ENCODE measurements at regions not wholly inside any gene's neighbourhood (a gene's known extent, or its start where the extent isn't known, plus 50 kb on each side); places are given as distances from the start of the nearest gene placed in this dataset.
"Not testable (repeated sequence)": the region's sequence is repeated elsewhere in the genome, so short reads cannot be mapped to it uniquely, and the experiment has no call there.

DNA sequence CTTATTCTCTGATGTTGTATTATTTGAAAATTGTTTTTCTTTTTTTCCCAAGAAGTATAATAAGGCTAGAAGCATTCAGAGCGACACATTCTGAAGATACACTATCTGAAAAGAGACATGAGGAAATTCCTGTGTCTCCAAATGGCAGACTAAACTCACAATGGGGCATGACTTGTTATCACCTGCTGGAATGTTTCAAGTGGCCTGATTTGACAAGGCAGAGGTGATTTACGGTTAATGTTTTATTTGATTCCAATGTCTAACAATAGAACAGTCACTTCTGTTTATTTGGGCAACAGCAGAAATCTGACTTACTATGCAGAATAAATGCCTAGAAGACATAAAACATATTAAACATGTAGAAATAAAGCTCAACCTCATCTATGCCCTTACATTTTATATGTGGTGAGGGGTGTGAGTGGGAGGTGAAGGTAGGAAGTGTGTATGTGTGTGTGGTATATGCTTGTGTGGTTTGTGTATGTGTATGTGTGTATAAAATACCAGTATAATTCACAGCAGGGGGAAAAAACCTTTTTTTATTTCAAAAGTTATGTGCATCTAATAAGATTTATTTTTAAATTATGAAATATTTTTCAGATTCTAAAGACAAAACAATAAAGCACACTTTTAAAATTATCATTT, 1051.7 kb downstream of the ROBO2 start:
- no peak overlapping the region for H2BK120ac ChIP-seq (ENCODE audit: insufficient read depth, low read length, poor library complexity)
- H2AFZ ChIP-seq (ENCODE audit: insufficient read depth, low read length, poor library complexity), result no peak overlapping the region
- peaks cover 3% of the 10 kb centered on the region for H3K9me3 ChIP-seq (ENCODE audit: insufficient read depth, low read depth, low read length)
- H2BK5ac ChIP-seq (ENCODE audit: low read depth, low read length, poor library complexity), result no peak overlapping the region
- no peak overlapping the region for H2BK12ac ChIP-seq (ENCODE audit: low read length)
- H3K4me2 ChIP-seq (ENCODE audit: low read length), result no peak overlapping the region
- no peak overlapping the region for H3K23ac ChIP-seq (ENCODE audit: low read length)
- no peak overlapping the region for H3K9ac ChIP-seq (ENCODE audit: low read length)
- WGBS (ENCODE audit: extremely low coverage, insufficient coverage, insufficient read length), result no CpG with 5 or more reads among the region's 2 CpGs
- H2AK5ac ChIP-seq (ENCODE audit: low read length), result no peak overlapping the region
- H4K12ac ChIP-seq (ENCODE audit: low read depth, low read length), result no peak overlapping the region
- no peaks in the 10 kb centered on the region for H3K79me2 ChIP-seq (ENCODE audit: control insufficient read depth, insufficient read depth, low read length, poor library complexity)
- no peak overlapping the region for H3K14ac ChIP-seq (ENCODE audit: low read length)
- no peak overlapping the region for H3K18ac ChIP-seq (ENCODE audit: low read length)
- no peak overlapping the region for H4K91ac ChIP-seq (ENCODE audit: low read depth, low read length)
- no peaks in the 10 kb centered on the region for H3K36me3 ChIP-seq (ENCODE audit: control insufficient read depth in 1 of 2, insufficient read depth in 2 of 2, low read length in 2 of 2)
- no peak overlapping the region for H3K4ac ChIP-seq (ENCODE audit: low read depth, low read length)
- no peaks in the 10 kb centered on the region for H3K27me3 ChIP-seq (ENCODE audit: insufficient read depth, low read length)
- H4K8ac ChIP-seq (ENCODE audit: low read depth, low read length), result no peak overlapping the region
- H3K4me3 ChIP-seq (ENCODE audit: low read depth, low read length), result no peak overlapping the region
- no peak for DNase-seq
- no peaks in the 10 kb centered on the region for H3K4me1 ChIP-seq (ENCODE audit: control insufficient read depth in 1 of 2, insufficient read depth in 2 of 2, low read length in 2 of 2)
- H3K27ac ChIP-seq (ENCODE audit: low read depth, low read length), result no peak overlapping the region
- no peaks in the 10 kb centered on the region for H3K79me1 ChIP-seq (ENCODE audit: low read length)

GRCh38 chr3:78092574-78092973, 1052.7 kb downstream of the ROBO2 start:
- WGBS (ENCODE audit: extremely low coverage, insufficient coverage, insufficient read length), result no CpG with 5 or more reads among the region's 1 CpG
- not testable (repeated sequence) for H4K12ac ChIP-seq (ENCODE audit: low read depth, low read length); H3K79me2 ChIP-seq (ENCODE audit: control insufficient read depth, insufficient read depth, low read length, poor library complexity); H4K8ac ChIP-seq (ENCODE audit: low read depth, low read length); H3K9me3 ChIP-seq (ENCODE audit: insufficient read depth, low read depth, low read length); H3K27me3 ChIP-seq (ENCODE audit: insufficient read depth, low read length); H3K4me3 ChIP-seq (ENCODE audit: low read depth, low read length); H3K27ac ChIP-seq (ENCODE audit: low read depth, low read length); H3K36me3 ChIP-seq (ENCODE audit: control insufficient read depth in 1 of 2, insufficient read depth in 2 of 2, low read length in 2 of 2); H3K18ac ChIP-seq (ENCODE audit: low read length); H3K79me1 ChIP-seq (ENCODE audit: low read length); H2BK120ac ChIP-seq (ENCODE audit: insufficient read depth, low read length, poor library complexity); H3K14ac ChIP-seq (ENCODE audit: low read length); H3K4ac ChIP-seq (ENCODE audit: low read depth, low read length); H3K4me1 ChIP-seq (ENCODE audit: control insufficient read depth in 1 of 2, insufficient read depth in 2 of 2, low read length in 2 of 2); H2BK5ac ChIP-seq (ENCODE audit: low read depth, low read length, poor library complexity); DNase-seq; H3K23ac ChIP-seq (ENCODE audit: low read length); H2BK12ac ChIP-seq (ENCODE audit: low read length); H3K4me2 ChIP-seq (ENCODE audit: low read length); H2AK5ac ChIP-seq (ENCODE audit: low read length); H4K91ac ChIP-seq (ENCODE audit: low read depth, low read length); H3K9ac ChIP-seq (ENCODE audit: low read length); H2AFZ ChIP-seq (ENCODE audit: insufficient read depth, low read length, poor library complexity)

DNA sequence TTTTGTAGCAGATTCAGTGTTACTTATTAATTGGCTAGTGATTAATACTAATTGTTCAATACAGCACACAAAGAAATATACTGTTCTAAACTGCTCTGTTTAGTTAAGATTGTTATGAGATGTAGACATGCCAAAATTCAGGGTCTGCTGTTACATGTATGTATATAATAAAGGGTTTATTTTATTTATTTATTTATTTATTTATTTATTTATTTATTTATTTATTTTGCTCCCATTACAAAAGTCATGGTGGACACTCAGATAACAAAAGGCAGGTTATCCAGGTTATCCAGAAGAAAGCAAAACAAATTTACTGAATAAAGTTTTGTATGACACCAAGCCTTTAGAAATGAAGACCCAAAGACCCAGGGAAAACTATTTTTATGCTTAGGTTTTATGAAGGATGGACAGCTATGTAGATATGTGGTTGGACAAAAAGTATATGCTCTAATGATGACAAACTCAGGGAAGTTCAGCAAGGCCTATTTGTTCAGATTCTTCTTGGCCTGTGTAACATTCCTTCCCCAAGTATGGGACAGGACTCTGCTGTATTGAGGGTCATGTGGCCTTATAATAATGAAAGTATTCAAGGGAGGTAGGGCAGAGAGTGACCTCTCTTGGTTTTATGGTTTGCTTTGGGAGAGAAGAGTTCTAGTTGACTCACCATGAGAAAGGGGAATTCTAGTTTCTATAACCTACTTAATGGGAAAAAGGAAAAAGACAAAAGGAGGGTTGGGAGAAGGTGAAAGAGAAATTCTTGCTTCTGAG, 1056.8 kb downstream of the ROBO2 start:
- Histone ChIP-seq H3K23ac (ENCODE audit: low read length) (no peak overlapping the region), H3K9me3 (ENCODE audit: insufficient read depth, low read depth, low read length) (peaks cover 3% of the 10 kb centered on the region), H2BK12ac (ENCODE audit: low read length) (no peak overlapping the region)

GRCh38 chr3:78098367-78098766, 1058.5 kb downstream of the ROBO2 start:
- no peak overlapping the region for H3K4me3 ChIP-seq (ENCODE audit: low read depth, low read length)

More for the DNA sequence above, 1056.8 kb downstream of the ROBO2 start:
- Histone ChIP-seq H3K79me2 (ENCODE audit: control insufficient read depth, insufficient read depth, low read length, poor library complexity) (no peaks in the 10 kb centered on the region), H2BK5ac (ENCODE audit: low read depth, low read length, poor library complexity) (no peak overlapping the region), H3K27me3 (ENCODE audit: insufficient read depth, low read length) (no peaks in the 10 kb centered on the region), H3K79me1 (ENCODE audit: low read length) (no peaks in the 10 kb centered on the region), H3K4me3 (ENCODE audit: low read depth, low read length) (no peak overlapping the region), H4K12ac (ENCODE audit: low read depth, low read length) (no peak overlapping the region), H3K36me3 (ENCODE audit: control insufficient read depth in 1 of 2, insufficient read depth in 2 of 2, low read length in 2 of 2) (no peaks in the 10 kb centered on the region), H3K4ac (ENCODE audit: low read depth, low read length) (no peak overlapping the region), H2BK120ac (ENCODE audit: insufficient read depth, low read length, poor library complexity) (no peak overlapping the region), H3K18ac (ENCODE audit: low read length) (no peak overlapping the region), H4K91ac (ENCODE audit: low read depth, low read length) (no peak overlapping the region), H3K9ac (ENCODE audit: low read length) (no peak overlapping the region), H2AFZ (ENCODE audit: insufficient read depth, low read length, poor library complexity) (no peak overlapping the region), H3K27ac (ENCODE audit: low read depth, low read length) (no peak overlapping the region), H3K4me1 (ENCODE audit: control insufficient read depth in 1 of 2, insufficient read depth in 2 of 2, low read length in 2 of 2) (no peaks in the 10 kb centered on the region), H3K14ac (ENCODE audit: low read length) (no peak overlapping the region), H4K8ac (ENCODE audit: low read depth, low read length) (no peak overlapping the region), H3K4me2 (ENCODE audit: low read length) (no peak overlapping the region), H2AK5ac (ENCODE audit: low read length) (no peak overlapping the region)
- no peak for DNase-seq

More at GRCh38 chr3:78098367-78098766, 1058.5 kb downstream of the ROBO2 start:
- Histone ChIP-seq H3K36me3 (ENCODE audit: control insufficient read depth in 1 of 2, insufficient read depth in 2 of 2, low read length in 2 of 2) (no peaks in the 10 kb centered on the region), H3K14ac (ENCODE audit: low read length) (no peak overlapping the region), H3K4ac (ENCODE audit: low read depth, low read length) (no peak overlapping the region), H3K18ac (ENCODE audit: low read length) (no peak overlapping the region), H3K9me3 (ENCODE audit: insufficient read depth, low read depth, low read length) (peaks cover 1% of the 10 kb centered on the region), H3K9ac (ENCODE audit: low read length) (no peak overlapping the region), H3K4me2 (ENCODE audit: low read length) (no peak overlapping the region), H2BK120ac (ENCODE audit: insufficient read depth, low read length, poor library complexity) (no peak overlapping the region), H3K27me3 (ENCODE audit: insufficient read depth, low read length) (no peaks in the 10 kb centered on the region), H4K12ac (ENCODE audit: low read depth, low read length) (no peak overlapping the region), H2AFZ (ENCODE audit: insufficient read depth, low read length, poor library complexity) (no peak overlapping the region), H2BK12ac (ENCODE audit: low read length) (no peak overlapping the region), H3K79me1 (ENCODE audit: low read length) (no peaks in the 10 kb centered on the region), H4K8ac (ENCODE audit: low read depth, low read length) (no peak overlapping the region), H2AK5ac (ENCODE audit: low read length) (no peak overlapping the region), H3K79me2 (ENCODE audit: control insufficient read depth, insufficient read depth, low read length, poor library complexity) (no peaks in the 10 kb centered on the region), H2BK5ac (ENCODE audit: low read depth, low read length, poor library complexity) (no peak overlapping the region), H3K27ac (ENCODE audit: low read depth, low read length) (no peak overlapping the region), H3K23ac (ENCODE audit: low read length) (no peak overlapping the region), H3K4me1 (ENCODE audit: control insufficient read depth in 1 of 2, insufficient read depth in 2 of 2, low read length in 2 of 2) (no peaks in the 10 kb centered on the region), H4K91ac (ENCODE audit: low read depth, low read length) (no peak overlapping the region)
- no CpG with 5 or more reads among the region's 2 CpGs for WGBS (ENCODE audit: extremely low coverage, insufficient coverage, insufficient read length)
- no peak for DNase-seq
